PC-9 (cell line): ENCODE measurements at regions not wholly inside any gene's neighbourhood (a gene's known extent, or its start where the extent isn't known, plus 50 kb on each side); places are given as distances from the start of the nearest gene placed in this dataset.

Experiments
- CTCF ChIP-seq: fragments of 200-600 bp; sonication (generic); conservative IDR thresholded peaks from 2 replicates; pipeline ENCODE4 v1.6.1; 2017; ENCODE audit warnings: mixed run types, antibody characterized with exemption, mild to moderate bottlenecking, moderate library complexity
- EZH2 ChIP-seq: fragments of 200-600 bp; sonication (generic); IDR thresholded peaks from 2 replicates; pipeline ENCODE4 v1.8.0; 2017; ENCODE audit warnings: antibody characterized with exemption, low read depth

- no peak for TF ChIP-seq CTCF
- no peak for TF ChIP-seq EZH2
Observed at GRCh38 chr4:38275331-38276100, 315.3 kb downstream of the PTTG2 start.
